CD4-positive, alpha-beta T cell treated with Interleukin-10 for 1 hour (primary cell): ENCODE measurements at regions not wholly inside any gene's neighbourhood (a gene's known extent, or its start where the extent isn't known, plus 50 kb on each side); places are given as distances from the start of the nearest gene placed in this dataset.
A peak's percentile ranks its signal among the peaks of the same experiment; 100 is the strongest.

Experiments
- DNase-seq: peaks from one replicate; pipeline ENCODE4 v3.0.0-alpha.2; 2020

DNA sequence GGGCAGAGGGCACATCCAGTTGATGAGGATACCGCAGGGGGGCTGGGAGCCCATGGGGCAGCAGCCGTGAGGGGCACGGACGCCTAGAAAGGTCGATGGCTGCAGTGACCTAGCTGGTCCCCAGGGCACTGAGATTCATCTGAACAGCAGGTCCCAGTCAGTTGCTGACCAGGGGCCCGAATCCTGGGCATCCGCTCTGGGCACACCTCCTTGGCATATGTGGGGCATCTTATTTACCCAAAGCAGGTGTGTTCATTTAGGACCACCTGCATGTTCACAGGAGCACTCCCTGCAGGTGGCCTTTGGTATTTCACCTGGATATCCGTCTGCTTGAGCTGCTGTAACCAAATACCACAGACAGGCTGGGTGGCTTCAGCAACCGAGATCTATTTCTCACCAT is 72.0 kb upstream of the ODC1 start:
- DNase-seq, result peak; percentile 13

DNA sequence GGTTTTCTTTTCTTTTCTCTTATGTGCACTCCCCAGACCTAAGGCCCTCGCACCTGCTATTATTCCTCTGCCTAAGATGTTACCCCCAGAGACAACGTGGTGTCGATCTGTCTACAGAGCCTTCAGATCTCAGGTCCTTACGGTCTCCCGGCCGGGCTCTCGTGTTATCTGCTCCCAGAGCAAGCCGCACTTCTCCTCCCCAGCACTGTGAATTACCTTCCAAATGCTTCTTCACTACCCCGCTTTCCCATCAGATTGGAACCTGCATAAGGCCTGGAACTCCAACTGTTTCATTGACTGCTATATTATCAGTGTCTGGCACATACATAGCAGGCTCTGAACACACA is 71.2 kb upstream of the ODC1 start:
- no peak for DNase-seq

DNA sequence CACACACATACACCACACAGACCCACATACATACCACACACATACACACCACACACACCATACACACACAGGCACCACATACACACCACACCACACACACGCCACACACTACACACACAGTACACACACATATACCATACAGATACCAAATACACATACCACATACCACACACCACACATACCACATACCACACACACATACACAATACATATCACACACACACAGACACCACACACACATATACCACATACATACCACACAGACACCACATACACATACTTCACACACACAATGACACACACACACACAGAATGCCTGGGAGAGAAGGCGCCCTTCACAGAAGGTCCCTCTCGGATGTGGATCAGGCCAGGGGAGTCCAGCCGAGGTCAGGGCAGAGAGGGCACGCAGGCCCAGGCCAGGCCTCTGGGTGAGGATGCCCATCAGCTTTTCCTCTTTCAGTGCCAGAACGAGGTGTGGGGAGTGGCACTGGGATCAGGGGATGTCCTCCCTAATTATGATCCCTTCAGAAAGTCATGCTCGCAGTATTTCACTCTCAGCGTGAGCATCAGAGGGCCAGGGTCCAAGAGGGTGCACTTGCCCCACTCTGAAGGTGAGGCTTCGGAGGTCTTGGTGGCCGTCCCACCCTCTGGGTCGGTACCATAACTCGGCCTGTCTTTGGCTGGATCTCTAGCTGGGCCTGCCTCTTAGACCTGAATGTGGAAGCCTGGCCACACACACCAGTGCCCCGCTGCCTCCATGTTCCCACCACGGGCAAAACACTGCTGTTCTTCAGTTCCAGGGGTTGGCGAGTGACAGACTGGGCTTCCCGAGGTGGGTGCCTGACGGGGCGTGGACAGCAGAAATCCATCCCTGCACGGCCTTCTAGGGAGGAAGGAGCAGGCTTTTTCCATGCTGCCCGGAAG is 70.6 kb upstream of the ODC1 start:
- no peak for DNase-seq

DNA sequence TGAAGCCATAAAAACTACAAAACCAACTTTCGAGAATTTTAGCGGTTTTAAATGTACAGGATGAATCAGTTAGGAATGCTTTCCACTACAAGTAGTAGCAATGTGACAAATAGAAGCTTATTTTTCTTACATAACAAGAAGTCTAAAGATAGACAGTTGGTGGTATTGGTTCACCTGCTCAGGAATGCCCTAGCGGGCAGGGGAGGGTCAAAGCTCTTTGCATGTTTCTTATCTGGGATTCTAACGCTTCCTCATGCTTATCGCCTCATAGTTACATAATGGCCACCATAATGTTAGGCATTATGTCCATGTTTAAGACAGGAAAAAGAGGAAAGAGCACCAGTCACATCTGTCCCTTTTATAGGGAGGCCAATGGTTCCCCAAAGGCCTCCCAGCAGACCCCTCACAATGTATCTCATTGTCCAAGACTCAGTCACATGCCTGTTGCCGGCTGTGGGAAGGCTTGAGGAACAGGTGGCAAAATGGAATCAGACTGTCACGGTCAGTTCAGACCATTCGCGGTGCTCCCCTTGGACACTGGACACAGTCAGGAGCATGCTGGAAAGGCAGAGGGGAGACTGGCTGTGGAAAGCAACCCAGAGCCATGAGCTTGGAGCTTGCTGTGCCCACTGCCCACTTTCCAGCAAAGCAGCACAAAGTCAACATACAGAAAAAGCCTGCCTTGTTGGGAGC is 69.4 kb upstream of the ODC1 start:
- no peak for DNase-seq

DNA sequence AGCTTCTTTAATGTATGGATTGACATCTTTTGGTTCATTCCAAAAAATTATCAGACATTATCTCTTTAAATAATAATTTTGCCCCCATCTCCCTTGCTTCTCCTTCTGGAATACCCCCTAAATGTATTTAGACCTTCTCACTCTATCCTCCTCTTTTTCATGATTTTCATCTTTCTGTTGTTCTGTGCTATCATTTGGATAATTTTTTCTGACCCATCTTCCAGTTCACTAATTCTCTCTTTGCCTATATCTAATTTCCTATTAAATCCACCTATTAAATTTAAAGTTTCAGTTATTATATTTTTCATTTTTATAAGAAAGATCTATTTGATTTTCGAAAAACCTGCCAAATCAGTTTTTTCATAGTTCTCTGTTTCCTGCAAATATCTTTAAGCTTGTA is 67.8 kb upstream of the ODC1 start:
- DNase-seq, result no peak

DNA sequence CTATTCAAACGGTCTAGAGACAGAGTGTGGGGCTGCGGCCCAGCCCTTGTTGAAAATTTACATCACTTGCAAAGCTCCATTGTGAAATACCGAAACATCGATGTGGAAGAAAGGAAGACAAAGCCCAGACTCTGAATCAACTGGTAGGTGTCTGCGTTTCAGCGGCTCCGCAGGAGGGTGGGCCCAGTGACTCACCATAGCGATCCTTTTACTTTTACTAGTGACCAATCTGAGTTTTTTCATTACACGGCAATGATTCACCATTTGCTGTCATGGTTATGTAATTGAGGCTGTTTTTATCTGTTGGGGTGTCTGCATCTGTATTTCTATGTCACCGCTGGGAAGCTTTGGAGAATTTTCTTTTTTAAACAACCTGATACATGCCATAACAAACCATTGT is 66.6 kb upstream of the ODC1 start:
- DNase-seq, result no peak

DNA sequence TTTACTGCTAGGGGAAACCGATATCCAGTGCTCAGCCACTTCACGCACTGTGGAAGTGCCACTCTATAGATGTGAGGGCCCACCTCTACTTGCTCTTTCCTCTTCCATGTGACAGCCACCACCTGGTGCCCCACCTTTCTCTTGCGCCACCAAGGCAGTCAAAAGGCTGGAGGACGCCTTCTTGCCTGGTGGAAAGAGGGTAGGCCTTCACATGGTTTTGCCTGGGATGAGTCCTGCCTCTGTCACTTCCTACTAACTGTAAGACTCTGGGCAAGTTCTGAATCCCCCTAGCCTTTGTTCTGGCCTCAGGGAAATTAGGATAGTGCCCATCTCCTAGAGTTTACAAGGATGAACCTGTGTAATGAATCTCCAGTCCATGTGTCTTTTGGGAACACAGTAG is 66.1 kb upstream of the ODC1 start:
- no peak for DNase-seq

DNA sequence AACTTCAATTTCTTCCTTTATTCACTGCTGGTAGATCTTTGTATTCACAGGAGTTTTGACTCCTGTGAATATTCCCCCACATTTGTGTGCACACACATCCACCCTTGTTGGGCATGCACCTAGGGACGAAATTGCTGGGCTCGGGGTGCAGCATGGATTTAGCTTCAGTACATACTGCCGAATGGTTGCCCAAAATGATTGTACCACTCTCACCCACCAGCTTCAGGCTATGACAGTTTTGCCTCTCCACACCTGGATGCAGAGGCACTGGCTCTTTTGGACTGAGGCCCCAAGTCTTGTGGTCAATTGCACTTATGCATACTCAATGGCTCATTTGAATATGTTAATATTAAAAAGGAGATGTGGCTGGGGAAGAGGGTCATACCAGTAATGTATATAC is 65.1 kb upstream of the ODC1 start:
- DNase-seq, result no peak

DNA sequence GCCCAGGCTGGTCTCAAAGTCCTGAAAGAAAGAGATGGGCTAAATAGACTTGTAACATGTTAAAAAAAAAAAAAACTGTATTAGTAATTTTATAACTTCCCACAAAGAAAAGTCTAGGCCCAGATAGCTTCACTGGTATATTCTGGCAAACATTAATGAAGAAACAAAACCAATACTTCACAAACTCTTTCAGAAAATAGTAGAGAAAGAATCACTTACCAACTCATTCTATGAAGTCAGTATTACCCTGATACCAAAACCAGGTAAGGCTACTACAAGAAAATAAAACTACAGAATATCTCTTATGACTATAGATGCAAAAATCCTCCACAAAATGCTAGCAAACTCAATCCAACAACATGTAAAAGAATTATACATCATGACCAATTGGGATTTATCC is 59.9 kb upstream of the ODC1 start:
- no peak for DNase-seq

DNA sequence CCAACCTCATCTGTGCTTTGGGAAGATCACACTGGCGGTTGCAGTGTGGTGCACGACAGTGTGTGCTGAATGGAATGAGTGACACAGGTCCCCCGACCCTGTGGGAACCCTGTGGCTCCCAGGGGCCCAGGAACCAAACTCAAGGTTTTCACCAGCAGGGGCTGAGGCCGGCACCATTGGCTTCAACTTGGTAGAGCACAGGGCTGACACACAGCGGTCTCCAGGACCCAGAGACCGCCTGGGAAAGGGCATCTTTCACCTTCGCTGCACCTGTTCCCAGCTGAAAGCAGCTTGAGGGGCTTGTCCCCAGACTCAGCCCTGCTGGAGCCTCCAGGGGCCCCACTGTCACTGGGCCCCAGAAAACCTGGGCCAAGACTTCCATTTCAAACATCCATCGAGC is 59.0 kb upstream of the ODC1 start:
- no peak for DNase-seq

DNA sequence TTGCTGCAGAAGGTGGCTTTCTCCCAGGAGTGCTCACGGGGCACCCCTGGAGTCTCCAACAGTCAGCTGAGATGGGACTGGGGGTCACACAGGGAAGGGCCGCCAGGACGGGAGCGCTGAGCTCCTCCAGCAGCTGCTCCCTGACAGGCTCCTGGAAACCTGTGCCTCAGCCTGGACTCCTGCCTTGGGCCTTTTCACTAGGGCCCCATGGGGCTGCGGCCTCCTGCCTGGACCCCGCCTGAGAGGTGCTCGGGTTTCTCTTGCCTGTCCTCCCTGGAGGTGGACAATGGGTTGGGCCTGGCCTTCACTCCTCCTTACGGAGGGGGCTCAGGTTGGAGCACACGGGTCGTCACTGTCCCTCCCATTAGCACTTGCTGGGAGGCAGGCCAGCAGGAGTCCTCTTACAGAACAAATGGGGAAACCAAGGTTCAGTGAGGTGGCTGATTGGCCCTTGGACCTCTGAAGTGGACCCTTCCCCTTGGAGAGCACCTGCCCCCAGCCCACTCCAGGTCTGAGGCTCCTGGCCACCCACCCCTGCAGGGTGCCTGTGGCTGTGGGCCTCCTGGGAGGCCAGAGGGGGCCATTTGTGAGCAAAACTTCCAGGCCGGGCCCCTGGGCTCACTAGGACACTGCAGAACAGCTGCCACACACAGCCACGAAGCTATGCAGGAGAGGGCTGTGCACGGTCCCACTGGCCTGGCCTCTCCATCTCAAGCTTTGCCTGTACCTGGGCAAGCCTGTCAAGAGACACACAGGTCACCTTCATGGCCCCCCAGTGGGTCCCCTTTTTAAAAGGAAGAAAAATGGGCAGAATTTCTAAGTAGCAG is 57.1 kb upstream of the ODC1 start:
- DNase-seq, result no peak

DNA sequence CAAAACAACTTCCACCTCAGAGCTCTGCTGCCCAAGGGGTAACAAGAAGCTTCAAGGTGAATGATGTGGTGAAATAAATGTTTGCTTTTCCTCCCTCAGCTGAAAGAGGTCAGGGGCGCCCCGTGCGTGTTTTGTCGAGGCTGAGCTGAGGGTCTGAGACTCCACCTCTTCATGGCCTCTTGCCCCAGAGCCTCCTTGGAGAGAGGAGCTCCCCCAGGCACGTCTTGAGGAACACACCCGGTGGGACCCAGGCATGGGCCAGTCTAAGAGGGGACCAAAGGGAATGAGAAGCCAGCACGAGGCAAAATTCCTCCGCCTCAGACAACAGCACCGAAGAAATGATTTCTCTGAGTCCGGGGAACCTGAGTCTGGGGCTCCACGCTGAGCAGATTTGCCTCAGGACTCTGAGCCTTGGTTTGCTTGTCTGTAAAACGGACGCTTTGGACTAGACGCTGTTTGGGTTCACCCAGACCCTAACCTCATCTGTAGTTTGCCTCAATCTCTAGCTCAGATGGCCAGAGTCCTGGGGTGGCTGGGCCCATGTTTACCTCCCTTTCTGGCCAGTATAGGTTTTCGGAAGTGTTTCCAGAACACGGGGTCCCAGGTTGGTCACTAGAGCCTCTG is 56.4 kb upstream of the ODC1 start:
- DNase-seq, result no peak

DNA sequence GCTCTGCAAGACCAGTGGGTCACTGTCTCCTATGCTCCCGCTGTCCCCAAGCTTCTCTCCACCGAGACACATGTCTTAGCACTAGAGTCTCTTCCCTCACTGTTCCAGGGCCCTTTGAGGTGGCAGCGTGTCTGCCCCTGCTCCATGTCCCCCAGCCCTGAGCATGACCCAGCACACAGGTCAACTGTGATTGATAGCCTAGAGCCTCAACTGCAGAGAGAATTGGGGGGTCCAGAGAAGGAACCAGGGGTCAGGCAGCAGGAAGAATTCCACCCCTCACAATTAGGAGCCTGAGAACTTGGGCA is 54.6 kb upstream of the ODC1 start:
- no peak for DNase-seq

DNA sequence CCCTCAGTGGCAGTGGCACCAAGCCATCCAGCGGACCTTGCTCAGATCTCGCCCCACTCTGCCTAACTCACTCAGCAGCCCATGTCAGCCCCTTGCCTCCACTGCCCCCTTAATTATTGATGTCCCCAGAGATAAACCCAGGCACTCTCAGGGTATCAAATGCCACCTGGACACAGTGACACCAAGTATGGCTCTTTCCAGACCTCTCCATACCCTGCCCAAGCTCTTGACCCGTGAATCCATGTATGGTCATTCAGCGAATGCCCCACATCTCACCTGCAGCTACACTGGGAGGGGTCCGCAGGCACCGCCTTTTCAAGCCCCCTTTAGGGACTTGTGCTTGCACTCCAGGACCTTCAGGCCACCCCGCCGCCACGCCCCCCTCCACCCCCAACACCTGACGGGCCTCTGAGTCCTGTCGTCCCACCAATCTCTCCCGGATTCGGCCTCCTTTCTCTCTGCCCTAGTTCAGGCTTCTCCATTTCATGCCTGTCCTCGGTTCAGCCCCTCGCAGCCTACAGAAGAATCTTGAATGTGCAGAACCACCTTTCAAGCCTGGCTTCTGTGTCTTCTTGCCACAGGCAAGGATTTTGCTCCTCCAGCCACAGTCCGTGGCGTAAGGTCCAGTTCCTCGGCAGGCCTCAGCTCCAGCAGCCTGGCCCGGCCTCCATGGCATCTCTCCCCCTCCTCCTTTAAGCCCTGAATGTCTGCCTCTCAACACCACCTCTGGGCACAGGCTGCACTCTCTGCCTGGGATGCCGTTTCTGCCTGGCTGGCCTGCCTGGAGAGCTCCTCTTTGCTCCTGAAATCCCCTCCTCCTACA is 54.1 kb upstream of the ODC1 start:
- no peak for DNase-seq

DNA sequence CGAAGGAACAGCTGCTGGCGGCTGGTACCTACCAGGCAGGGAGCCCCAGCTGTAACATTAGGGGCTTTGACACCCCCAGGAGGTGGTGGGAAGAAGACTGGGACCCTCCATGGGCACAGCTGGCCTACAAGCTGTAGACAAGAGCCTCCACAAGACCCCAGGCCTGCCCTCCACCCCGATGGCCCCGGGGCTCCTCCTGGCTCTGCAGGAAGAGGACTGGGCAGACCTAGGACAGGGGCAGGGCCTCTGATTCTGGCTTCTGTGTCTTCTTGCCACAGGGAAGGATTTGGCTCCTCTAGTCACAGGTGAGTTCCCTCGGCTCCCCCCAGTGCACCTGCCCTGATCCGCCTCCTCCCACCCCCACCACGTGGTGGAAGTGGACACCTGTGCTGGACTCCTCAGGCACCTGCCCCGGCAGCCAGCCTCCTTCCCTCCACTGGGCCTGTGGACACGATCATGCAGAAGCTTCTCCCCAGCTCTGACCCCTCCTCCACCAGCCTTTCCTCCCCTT is 53.4 kb upstream of the ODC1 start:
- DNase-seq, result no peak

DNA sequence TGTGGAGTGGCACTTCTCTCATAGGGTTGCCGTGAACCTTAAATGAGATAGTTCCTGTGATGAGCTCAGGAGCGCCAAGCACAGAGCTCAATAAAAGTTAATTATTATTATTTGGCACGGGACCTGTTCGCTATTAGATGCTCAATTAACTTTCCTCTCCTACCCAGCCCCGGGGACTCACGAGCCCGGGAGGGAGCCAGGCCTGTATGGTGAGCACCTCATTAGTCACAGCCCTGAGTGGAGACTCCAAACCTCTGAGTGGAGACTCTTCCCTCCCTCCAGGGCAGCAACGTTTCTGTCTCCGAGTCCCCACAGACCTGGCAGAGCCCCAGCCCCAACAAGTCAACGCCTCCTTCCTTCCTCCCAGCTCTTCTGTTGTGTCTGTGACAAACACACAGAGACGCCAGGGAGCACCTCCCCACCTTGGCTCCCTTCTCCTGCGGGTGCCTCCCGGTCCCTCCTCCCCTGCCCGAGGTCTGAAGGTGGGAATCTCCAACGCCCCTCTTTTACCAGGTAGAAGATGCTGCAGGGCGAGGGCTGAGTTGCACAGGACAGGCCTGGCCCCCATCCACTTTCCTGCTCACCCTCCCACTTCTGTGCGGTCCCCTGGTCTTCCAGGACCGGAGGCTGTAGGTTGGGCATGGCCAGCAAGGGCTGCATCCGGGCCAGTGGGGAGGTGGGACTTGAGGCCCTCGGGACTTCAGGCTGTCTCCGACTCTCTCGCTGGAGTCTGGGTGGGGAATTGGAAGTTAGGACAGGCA is 52.7 kb upstream of the ODC1 start:
- DNase-seq, result no peak

DNA sequence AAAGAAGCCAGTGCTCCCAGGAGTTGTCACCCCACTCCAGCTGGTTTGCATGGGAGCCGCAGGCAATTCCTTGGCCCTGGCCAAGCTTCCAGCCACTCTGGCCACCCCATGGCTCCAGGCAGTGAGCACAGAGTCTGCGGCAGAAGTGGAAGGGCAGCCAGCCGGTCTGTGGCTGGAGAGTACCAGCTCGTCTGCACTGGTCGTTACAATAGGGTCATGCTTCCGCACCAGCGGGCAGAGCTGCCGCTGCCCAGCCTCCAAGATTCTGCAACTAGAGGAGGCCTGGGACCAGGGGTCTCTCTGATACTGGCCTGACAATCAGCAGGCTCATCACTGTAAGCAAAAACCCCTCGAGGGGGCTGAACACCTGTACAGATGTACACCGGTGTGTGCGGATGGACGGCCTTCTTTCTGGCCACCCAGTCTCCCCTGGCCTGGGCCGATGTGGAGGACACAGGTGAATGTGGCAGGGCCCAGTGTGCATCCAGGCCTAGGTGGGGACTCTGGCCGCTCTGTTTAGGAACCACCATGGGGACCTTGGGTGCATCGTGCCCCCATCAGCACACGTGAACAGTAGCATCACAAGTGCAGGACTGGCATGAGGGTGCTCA is 51.9 kb upstream of the ODC1 start:
- no peak for DNase-seq

DNA sequence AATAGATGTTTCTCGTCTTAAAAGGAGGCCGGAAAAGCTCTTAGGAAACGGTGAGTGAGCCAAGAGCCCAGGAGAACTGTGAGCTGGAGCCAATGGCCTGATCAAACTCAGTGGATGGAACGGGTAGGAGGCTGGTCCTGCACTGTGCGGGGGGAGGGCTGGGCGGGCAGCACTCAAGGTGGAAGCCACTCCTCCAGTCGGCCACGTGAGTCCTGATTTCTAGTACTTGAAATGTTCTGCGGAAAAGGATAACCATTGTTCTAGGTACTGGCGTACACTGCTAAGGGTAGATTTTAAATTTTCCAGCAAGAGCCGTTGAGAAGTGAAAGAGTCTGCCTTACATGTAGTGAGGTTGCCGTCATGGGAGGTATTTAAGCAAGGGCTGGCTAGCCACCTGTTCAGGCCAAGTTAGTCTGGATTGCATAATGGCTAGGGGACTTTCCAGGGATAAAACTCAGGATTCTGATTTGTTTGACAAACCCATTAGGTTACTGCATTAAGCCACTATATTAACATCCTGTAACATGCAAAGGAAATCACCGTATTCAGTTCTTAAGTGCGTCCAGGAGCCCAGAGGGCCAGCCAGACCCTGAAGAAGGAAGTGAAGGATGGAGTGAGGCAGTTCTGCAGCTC is 51.3 kb upstream of the ODC1 start:
- DNase-seq, result no peak

DNA sequence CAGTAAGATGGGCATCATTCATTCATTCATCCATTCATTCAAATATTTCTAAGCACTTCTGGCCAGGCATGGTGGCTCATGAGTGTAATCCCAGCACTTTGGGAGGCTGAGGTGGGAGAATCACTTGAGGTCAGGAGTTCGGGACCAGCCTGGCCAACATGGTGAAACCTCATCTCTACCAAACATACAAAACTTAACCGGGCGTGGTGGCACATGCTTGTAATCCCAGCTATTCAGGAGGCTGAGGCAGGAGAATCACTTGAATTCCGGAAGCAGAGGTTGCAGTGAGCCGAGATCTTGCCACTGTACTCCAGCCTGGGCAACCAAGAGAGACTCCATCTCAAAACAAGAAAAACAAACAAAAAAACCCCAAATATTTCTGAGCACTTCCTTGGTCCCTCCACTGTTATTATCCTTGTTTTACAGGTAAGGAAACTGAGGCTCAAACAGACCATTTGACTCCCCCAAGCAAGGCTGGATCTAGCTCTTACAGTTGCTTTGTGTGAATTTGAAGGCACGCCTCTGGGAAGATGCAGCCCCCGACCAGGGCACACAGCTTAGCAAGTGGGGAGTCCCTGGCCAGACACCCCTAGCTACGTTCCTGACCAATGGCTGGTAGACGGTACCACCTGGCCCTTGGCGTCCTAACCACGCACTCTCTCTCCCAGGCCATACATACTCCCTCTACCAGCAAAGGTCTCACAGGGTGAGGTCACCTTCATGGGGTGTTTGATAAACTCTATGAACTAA is 50.6 kb upstream of the ODC1 start:
- DNase-seq, result no peak
